HG02981 (cell line): ENCODE measurements at regions not wholly inside any gene's neighbourhood (a gene's known extent, or its start where the extent isn't known, plus 50 kb on each side); places are given as distances from the start of the nearest gene placed in this dataset.
A peak's percentile ranks its signal among the peaks of the same experiment; 100 is the strongest.
"Not testable (repeated sequence)": the region's sequence is repeated elsewhere in the genome, so short reads cannot be mapped to it uniquely, and the experiment has no call there.

Source experiments
- ATAC-seq: cut with Tn5 transposase; IDR thresholded peaks from one replicate; pipeline ENCODE4 v1.9.1; 2021; ENCODE audit warnings: mild to moderate bottlenecking, moderate library complexity; ENCODE audit not compliant: unreplicated experiment

DNA sequence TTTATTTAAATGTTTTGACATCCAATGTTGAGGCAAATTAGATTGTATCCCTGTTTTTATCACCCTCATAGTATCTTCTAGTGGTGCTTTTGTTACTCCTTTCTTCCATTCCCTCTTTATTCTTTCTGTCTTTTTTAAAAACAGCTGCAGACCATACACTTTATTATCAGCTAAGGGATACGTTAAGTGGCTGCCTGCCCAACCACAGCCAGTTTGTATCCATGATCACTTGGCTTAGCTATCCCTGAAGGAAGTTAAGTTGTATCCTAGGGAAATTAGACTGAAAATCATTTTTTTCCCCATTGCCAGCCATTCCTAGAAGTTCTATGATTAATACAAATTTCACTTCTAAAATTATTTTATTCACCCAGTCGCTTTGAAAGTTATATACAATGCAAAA, 1032.7 kb downstream of the NR2F1-AS1 start:
- no peak for ATAC-seq

DNA sequence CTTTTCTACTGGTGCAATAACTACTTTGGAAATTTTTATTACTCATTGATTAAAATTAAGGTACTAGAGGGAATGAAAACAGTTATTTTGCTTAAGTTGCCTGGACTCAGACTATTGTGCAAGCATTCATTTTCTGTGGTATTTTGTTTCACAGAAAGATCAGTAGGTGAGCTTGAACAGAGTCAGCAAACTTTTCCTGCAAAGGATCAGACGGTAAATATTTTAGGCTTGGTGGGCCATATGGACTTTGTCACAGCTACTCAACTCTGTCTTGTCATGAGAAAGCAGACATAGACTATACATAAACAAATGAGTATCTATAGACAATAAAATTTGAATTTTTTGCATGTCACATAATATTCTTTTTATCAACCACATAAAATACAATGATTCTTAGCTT, 1036.4 kb downstream of the NR2F1-AS1 start:
- ATAC-seq, result no peak

DNA sequence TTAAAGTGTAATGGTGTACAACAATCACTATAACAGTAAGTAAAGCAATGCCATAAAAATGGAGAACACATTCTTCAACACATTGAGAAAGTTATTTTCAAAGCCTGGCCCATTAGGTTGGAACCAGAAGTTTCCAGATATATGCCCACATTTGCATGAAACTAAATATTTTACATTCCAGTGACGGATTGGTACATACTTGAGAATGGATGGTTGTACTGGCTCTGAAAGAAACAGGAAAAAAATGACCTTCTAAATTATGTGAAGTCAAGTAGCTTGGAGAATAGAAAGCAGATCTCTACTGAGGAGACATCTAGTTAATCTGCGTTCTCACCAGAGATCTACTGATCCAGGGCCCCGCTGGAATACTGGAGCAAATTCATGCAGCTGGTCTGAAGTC, 1037.0 kb downstream of the NR2F1-AS1 start:
- ATAC-seq, result no peak

DNA sequence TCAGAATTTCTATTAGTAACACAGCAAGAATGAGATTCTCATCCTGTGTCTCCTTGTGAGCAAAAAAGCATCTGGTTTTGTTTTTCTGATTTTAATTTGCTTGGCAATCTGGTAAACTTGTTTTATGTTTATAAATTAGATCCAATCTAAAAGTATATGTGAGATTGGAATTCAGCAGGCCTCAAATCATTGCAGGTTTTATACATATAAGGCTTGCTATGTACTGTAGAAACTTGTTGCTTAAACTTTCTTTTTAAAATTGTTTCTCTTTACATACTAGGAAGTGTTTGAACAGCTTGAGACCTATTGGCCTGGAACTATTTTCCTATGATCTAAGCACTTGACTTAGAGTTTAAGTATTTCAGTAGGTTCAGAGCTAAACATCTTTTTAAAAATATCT, 1037.8 kb downstream of the NR2F1-AS1 start:
- ATAC-seq, result no peak

DNA sequence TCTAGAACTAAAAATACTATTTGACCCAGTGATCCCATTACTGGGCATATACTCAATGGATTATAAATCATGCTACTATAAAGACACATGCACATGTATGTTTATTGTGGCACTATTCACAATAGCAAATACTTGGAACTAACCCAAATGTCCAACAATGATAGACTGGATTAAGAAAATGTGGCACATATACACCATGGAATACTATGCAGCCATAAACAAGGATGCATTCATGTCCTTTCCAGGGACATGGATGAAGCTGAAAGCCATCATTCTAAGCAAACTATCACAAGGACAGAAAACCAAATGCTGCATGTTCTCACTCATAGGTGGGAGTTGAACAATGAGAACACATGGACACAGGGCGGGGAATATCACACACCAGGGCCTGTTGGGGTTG, 1039.0 kb downstream of the NR2F1-AS1 start:
- ATAC-seq, result not testable (repeated sequence)

DNA sequence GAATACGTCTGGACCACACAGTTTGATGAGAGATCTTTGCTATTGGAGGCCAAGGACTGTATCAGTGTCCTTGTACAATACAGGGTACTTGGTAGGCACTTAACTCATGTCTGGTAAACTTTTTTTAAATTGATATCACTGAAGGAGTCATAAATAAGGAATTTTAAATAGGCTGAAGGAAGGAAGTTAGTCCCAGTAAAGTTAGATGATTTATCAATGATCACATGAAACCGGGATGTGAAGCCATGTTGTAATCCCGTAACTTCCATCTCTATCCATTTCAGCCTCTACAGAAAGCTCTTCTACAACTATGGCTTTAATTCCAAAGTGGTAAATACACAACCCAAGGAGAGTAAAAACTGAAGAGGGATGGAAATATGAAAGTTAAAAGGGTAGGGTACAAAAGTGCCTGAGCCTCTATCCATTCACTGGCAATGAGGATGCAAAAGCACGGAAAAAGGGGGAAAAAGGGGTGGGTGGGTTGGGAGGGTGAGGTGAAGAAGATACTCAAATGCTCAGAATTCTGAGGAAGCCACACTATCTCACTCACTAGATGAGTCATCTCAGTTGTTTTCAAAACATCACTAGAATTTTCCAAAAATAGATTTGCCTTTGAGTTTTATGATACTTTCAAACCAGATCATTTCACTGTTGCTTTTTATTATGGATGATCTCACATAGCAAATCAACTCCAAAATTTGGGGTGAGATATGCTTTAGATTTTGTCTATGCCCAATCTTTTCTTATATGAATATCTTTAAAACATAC, 1053.5 kb downstream of the NR2F1-AS1 start:
- no peak for ATAC-seq

DNA sequence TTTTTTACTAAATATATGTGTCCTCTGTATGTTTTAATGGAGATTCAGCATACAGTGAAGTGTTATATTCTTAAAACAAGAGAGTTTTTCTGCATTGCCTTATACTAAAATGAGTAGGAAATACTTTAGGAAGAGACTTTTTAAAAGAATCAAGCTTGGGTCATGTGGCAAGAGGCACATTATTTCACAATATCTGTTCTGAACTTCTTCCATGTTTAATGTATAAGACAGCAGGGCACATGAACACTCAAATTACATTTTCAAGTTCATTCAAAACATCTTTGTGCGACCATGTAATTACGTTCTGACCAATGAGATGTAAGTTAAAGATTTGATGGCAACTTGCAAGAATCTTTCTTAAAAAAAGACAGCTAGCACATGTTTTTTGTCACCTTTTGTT, 1055.9 kb downstream of the NR2F1-AS1 start:
- ATAC-seq, result no peak

DNA sequence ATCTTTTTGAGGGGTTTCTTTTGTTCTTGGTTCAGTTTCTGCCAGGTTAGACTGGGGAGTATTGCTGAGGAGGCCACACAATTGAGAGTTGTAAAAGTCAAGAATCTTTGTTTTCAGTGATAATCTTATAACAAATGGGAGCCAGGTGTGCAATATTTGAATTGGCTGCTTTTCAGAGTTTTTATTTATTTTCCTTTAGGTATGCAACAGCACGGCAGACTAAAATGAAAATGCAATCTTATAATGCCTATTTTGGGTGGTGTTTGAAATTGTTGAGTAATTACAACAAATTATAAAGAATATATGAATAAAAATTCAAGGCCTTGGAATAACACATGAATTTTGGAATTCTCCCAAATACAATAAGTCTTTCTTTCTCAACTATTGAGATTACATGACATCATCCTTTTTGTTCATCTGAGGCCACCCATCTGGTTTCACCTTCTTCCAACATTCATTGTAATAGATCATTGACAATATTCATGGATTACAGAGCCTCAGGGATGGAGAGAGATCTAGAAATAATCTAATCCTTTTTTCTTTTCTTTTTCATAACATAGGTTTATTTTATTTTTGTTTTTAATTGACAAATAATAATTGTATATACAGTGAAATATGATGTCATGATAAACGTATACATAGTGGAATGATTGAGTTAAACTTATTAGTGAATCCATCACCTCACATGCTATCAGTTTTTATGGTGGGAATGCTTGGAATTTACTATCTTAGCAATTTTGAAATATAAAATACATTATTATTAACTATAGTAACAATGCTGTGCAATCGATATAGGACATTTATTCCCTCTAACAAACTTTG, 1061.0 kb downstream of the NR2F1-AS1 start:
- ATAC-seq, result no peak

DNA sequence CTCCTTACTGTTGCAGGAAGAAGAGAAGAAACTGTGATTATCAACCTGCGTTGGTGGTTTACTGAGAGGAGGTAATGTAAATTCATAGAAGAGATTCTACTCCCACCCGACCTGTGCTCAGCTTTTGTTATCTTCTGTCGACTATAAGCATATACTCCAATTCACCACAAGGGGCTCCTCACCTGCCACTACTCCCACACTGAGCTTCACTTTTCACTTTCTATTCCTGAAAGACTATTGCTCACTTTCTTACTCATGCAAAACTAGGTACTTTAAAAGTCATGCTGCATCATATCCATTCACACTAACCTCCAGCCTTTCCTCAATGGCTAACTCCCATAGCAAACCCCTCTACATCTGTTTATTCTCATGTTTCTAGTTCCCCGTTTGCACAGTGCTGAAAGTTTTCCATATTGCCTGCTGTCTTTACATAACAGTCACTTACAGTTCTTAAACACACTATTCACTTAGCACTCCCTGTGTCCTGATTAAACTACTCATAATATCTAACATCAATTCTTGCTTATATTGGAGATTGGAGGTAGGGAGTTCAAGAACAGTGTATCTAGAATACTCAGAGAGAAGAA, 1062.6 kb downstream of the NR2F1-AS1 start:
- peak; percentile 100 for ATAC-seq

DNA sequence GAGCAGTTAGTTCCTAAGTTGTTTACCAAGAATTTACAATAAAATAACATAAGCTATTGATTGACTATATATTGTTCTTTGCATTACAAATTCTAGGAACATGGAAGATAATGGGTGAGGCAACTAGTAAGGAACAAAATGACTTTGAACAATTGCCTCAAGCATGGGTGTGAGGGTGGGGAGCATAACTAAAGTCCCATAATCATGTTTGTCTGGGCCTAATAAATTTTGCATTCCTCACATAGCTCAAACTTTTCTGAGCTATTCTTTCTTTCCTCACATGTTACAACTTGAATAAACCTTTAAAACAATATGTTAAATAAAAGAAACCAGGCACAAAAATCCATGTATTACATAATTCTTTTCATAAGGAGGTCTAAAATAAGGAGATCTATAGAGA, 1066.1 kb downstream of the NR2F1-AS1 start:
- no peak for ATAC-seq

DNA sequence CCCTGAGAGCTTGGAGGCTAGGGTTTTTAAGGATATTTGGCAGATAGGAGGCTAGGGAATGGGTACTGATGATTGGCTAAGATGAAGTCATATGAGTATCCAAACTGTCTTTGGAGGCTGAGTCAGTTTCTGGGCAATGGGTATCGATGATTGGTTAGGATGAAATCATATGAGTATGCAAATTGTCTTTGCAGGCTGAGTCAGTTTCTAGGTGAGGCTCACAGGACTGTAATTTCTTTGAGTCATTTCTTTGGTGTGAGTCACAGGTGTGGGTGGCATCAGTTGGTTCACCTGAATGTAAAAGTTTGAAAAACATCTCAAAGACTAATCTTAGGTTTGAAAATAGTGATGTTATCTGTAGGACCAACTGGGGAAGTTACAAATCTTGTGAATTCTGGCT, 1068.0 kb downstream of the NR2F1-AS1 start:
- ATAC-seq, result no peak

DNA sequence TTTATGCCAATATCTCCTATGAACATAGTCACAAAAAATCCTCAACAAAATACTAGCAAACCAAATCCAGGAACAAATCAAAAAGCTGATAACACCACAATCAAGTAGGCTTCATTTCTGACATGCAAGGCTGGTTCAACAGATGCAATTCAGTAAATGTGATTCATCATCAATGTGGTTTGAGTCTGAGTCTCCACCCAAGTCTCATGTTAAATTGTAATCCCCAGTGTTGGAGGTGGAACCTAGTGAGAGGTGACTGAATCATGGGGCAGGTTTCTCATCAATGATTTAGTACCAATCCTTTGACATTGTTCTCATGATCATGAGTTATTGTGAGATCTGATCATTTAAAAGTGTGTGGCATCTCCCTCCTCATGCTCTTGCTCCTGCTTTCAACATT, 1072.7 kb downstream of the NR2F1-AS1 start:
- ATAC-seq, result no peak

DNA sequence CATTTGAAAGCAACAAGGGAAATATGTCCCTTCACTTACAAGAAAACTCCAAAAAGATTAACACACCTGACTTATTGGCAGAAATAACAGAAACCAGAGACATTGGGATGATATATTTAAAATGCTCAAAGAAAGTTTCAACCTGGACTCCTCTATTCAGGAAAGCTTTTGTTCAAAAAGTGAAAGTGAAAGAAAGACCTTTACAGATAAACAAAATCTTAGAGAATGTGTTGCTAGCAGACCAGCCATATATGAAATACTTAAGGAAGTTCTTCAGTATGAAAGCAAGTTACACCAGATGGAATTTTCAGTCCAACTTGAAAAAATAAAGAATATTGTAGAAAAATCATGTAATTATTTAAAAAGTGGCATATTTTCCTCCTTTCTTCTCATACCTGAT, 1075.1 kb downstream of the NR2F1-AS1 start:
- ATAC-seq, result no peak

DNA sequence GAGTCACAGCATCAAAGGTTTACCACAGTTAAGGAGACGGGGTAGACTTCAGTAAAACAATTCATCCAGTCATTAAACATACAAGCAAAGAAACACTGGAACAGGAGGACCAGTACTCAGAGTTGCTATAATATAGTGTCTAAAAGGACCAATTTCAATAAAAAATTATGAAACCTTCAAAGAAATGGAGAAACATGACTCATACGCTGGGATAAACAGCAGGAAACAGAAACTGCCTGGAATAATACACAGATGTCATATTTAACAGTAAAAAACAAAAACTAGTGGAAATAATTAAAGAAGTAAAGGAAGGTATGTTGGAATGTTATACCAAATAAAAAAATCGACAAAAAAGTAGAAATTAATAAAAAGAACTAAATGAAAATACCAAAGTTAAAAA, 1075.9 kb downstream of the NR2F1-AS1 start:
- no peak for ATAC-seq

DNA sequence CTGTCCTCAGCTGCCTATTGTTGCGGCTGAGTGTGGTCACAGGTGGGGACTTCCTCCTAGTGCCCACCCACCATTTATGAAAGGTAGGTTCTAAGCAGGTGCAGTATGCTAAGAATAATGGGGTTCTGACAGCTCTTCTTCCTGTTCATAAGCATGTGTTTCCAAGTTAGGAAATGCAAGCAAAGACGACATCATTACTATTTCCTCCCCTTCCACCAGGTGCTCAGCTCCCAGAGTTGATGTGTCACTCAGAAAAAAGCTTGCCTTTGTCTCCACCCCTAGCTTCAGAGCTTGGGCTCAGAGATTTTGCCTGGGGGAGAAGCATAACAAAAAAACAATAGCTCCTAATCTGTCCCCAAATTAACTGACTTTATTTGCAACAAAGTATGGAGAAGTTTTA, 1076.7 kb downstream of the NR2F1-AS1 start:
- no peak for ATAC-seq

DNA sequence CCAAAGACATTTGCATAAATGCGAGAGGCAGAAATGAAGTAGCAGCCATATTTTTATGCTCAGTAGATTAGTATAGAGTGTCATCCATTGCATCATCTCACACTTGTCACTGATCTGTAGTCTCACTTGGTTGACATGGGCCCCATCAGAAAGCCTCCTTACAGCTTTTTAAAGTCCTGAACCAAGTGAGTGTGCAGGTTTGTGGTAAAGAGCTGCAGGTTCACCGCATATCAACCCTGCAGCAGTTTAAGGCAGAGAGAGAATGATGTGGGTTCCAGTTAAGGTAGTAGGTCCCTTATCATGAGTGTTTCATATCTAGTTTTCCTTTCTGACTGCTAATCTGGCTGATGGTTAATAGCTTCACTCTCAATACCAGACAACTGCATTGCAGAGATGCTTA, 1080.3 kb downstream of the NR2F1-AS1 start:
- no peak for ATAC-seq

DNA sequence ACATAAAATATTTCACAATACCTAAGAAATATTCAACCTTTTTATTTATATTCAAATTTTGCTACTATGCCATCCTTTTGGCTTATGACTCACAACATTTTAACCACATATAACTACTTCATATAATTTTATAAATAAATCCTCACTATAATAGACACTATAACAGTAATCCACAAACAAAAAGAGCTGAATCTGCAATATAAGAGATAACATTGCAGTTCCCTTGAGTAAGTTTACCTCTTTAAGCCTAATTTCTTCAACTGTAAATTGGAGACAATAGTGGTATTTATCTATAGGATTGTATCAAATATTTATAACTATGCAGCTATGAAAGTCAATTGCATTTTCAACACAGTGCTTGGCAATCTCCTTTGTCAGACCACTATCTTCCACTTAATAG, 1084.5 kb downstream of the NR2F1-AS1 start:
- no peak for ATAC-seq

DNA sequence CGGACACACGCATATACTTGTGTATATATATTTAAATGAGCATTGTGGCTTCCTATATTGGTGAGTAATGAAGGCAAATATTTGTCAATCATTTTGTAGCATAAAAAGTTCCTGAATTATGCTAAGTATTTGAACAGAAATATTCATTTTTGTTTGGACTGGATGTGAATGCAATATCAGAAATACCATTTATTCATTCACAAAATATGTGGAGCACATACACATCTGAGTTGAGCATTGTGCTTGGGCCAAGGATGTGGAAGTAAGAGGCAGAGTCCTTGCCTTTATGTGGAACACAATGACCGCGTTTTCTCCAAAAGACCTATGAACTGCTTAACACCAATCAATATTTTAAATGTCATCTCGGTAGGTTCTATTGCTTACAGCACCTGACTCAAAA, 1086.5 kb downstream of the NR2F1-AS1 start:
- no peak for ATAC-seq

DNA sequence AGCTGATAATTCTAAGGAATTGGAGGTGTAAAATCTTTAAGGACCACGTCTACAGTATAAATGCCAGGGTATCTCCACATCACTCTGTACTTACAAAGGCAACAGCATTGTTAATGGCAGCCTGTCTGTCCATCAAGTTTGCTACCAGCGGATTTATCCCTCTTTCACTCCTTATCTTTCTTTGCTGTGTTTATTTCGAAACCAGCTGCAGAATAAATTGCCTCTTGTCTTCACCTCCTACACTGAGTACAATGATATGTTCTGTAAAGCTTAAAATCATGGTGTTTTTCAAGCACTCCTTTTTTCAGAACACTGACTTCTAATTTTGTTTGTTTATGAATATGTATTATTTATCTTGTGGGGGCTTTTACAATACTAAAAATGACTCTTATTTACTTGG, 1088.1 kb downstream of the NR2F1-AS1 start:
- ATAC-seq, result no peak

DNA sequence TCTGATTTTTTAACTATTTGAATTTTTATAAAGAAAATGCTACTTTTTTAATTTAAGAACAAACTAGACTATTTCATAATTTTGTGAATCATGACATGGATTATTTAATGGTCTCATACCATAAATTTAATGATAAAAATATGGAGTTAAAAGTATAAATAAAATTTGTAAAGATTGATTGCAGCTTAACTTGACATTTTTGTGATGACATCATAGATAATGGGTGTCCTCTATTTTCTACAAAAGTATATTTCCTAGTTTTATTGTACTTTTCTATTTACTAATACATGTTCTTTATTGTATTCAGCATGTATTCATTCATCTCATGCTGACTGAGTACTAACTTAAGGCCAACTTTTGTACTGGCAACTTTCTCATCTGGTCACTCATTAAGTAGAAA, 1096.5 kb downstream of the NR2F1-AS1 start:
- no peak for ATAC-seq

DNA sequence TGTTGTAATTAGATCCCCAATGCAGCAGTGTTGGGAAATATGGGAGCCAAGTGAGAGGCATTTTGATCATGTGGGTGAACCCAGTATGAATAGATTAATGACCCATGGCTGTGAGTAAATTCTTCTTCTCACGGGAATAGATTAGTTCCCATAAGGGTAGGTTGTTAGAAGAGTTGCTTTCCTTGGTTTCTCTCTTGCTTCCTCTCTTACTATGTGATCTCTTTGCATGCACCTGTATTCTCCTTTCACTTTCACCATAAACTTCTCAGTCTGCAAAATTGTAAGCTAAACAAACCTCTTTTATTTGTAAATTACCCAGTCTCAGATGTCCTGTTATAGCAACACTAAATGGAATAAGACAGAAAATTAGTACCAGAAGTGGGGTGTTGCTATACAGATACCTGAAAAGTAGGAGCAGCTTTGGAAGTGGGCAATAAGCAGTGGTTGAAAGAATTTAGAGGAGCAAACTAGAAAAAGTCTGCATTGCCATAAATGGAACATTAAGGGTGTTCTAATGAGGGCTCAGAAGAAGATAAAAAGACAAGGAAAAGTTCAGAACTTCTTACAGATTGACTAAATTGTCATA, 1090.0 kb upstream of the ARRDC3 start:
- ATAC-seq, result no peak

DNA sequence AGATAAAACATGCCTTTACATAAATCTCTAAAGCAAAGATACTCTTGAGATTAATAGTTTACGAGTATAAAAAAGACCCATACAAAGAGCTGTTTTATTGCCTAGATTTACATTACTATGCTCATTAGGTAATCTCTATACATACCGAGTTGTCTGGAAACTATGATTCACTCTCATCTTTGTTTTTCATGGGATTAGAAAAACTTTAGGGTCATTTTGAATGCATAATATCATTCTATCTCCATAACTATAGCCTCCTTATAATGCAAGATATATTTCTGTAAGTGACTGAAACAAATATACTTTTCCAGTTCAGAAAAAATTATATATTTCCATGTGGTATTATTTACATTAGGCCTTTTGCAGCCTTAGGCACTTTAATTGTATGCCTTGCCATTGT, 1088.7 kb upstream of the ARRDC3 start:
- ATAC-seq, result no peak
